OCI-M2 (cell line): ENCODE measurements at regions not wholly inside any gene's neighbourhood (a gene's known extent, or its start where the extent isn't known, plus 50 kb on each side); places are given as distances from the start of the nearest gene placed in this dataset.

Experiments used
- DNase-seq: peaks from one replicate; lab custom pipeline; 2025; ENCODE audit not compliant: unreplicated experiment; lab: John Stamatoyannopoulos, UW

- DNase-seq: no peak
Measured at GRCh38 chr18:28408528-28408927, 231.6 kb upstream of the CDH2 start.

- DNase-seq: no peak
Measured at GRCh38 chr18:28407681-28408080, 230.8 kb upstream of the CDH2 start.

GRCh38 chr18:28406533-28406932, 229.6 kb upstream of the CDH2 start:
- no peak for DNase-seq

- no peak for DNase-seq
Measured at GRCh38 chr18:28404694-28405093, 227.8 kb upstream of the CDH2 start.

GRCh38 chr18:28399781-28400362, 222.9 kb upstream of the CDH2 start:
- DNase-seq: no peak

- DNase-seq: no peak
Measured at GRCh38 chr18:28398471-28398870, 221.5 kb upstream of the CDH2 start.

GRCh38 chr18:28390022-28390421, 213.1 kb upstream of the CDH2 start:
- DNase-seq: no peak

- no peak for DNase-seq
Measured at GRCh38 chr18:28382215-28382879, 205.4 kb upstream of the CDH2 start.

GRCh38 chr18:28372186-28372585, 195.3 kb upstream of the CDH2 start:
- no peak for DNase-seq

GRCh38 chr18:28366676-28367075, 189.7 kb upstream of the CDH2 start:
- no peak for DNase-seq

- no peak for DNase-seq
Measured at GRCh38 chr18:28365411-28365831, 188.5 kb upstream of the CDH2 start.

- DNase-seq: no peak
Measured at GRCh38 chr18:28363124-28363523, 186.2 kb upstream of the CDH2 start.

- no peak for DNase-seq
Measured at GRCh38 chr18:28359176-28359575, 182.2 kb upstream of the CDH2 start.

GRCh38 chr18:28357766-28358401, 181.0 kb upstream of the CDH2 start:
- no peak for DNase-seq

GRCh38 chr18:28350821-28351220, 173.9 kb upstream of the CDH2 start:
- DNase-seq: no peak

- DNase-seq: no peak
Measured at GRCh38 chr18:28342231-28342630, 165.3 kb upstream of the CDH2 start.

GRCh38 chr18:28338316-28338715, 161.4 kb upstream of the CDH2 start:
- no peak for DNase-seq

- no peak for DNase-seq
Measured at GRCh38 chr18:28334516-28334915, 157.6 kb upstream of the CDH2 start.

GRCh38 chr18:28332071-28332470, 155.1 kb upstream of the CDH2 start:
- no peak for DNase-seq

GRCh38 chr18:28331551-28331950, 154.6 kb upstream of the CDH2 start:
- no peak for DNase-seq

- no peak for DNase-seq
Measured at GRCh38 chr18:28313602-28314001, 136.7 kb upstream of the CDH2 start.

GRCh38 chr18:28288784-28289183, 111.9 kb upstream of the CDH2 start:
- DNase-seq: no peak

- no peak for DNase-seq
Measured at GRCh38 chr18:28287146-28287545, 110.2 kb upstream of the CDH2 start.
